ENCODE measurements at regions not wholly inside any gene's neighbourhood (a gene's known extent, or its start where the extent isn't known, plus 50 kb on each side); places are given as distances from the start of the nearest gene placed in this dataset.

GRCh38 chr22:49227670-49228069 is 600.0 kb downstream of the BRD1 start:
- H3K9ac ChIP-seq (ENCODE audit: insufficient read length) = no peak overlapping the region
- DNase-seq (ENCODE audit: low read depth, low spot score) = no peak
- H3K36me3 ChIP-seq (ENCODE audit: insufficient read depth, low read length) = no peaks in the 10 kb centered on the region
- H3K4me3 ChIP-seq = no peak overlapping the region
- H3K27ac ChIP-seq = no peak overlapping the region
- no peak for TF ChIP-seq EZH2 (IDR thresholded peaks at IDR 0.05)
- no peak for TF ChIP-seq POLR2AphosphoS5 (IDR thresholded peaks at IDR 0.05; ENCODE audit: borderline replicate concordance, low read depth, low read length)
- no peak for TF ChIP-seq FOXP2 (optimal IDR thresholded peaks at IDR 0.05; ENCODE audit: control extremely low read depth, extremely low read length, insufficient read depth)
- no peaks in the 10 kb centered on the region for H3K9me3 ChIP-seq (ENCODE audit: low read depth, low read length)

GRCh38 chr22:49226096-49226495 is 601.6 kb downstream of the BRD1 start:
- H3K4me3 ChIP-seq = no peak overlapping the region
- TF ChIP-seq POLR2AphosphoS5 (IDR thresholded peaks at IDR 0.05; ENCODE audit: borderline replicate concordance, low read depth, low read length) = no peak
- no peak for TF ChIP-seq FOXP2 (optimal IDR thresholded peaks at IDR 0.05; ENCODE audit: control extremely low read depth, extremely low read length, insufficient read depth)
- TF ChIP-seq EZH2 (IDR thresholded peaks at IDR 0.05) = no peak
- DNase-seq (ENCODE audit: low read depth, low spot score) = no peak
- H3K36me3 ChIP-seq (ENCODE audit: insufficient read depth, low read length) = no peaks in the 10 kb centered on the region
- no peak overlapping the region for H3K27ac ChIP-seq
- no peak overlapping the region for H3K9ac ChIP-seq (ENCODE audit: insufficient read length)
- no peaks in the 10 kb centered on the region for H3K9me3 ChIP-seq (ENCODE audit: low read depth, low read length)

GRCh38 chr22:49224243-49224642 is 603.4 kb downstream of the BRD1 start:
- DNase-seq (ENCODE audit: low read depth, low spot score) = no peak
- no peaks in the 10 kb centered on the region for H3K36me3 ChIP-seq (ENCODE audit: insufficient read depth, low read length)
- no peak overlapping the region for H3K4me3 ChIP-seq
- no peaks in the 10 kb centered on the region for H3K9me3 ChIP-seq (ENCODE audit: low read depth, low read length)
- no peak overlapping the region for H3K9ac ChIP-seq (ENCODE audit: insufficient read length)
- TF ChIP-seq EZH2 (IDR thresholded peaks at IDR 0.05) (no peak), POLR2AphosphoS5 (IDR thresholded peaks at IDR 0.05; ENCODE audit: borderline replicate concordance, low read depth, low read length) (no peak), FOXP2 (optimal IDR thresholded peaks at IDR 0.05; ENCODE audit: control extremely low read depth, extremely low read length, insufficient read depth) (no peak)
- H3K27ac ChIP-seq = no peak overlapping the region

- no peak for DNase-seq (ENCODE audit: low read depth, low spot score)
- no peaks in the 10 kb centered on the region for H3K9me3 ChIP-seq (ENCODE audit: low read depth, low read length)
- no peak for TF ChIP-seq EZH2 (IDR thresholded peaks at IDR 0.05)
- TF ChIP-seq FOXP2 (optimal IDR thresholded peaks at IDR 0.05; ENCODE audit: control extremely low read depth, extremely low read length, insufficient read depth) = no peak
- no peak for TF ChIP-seq POLR2AphosphoS5 (IDR thresholded peaks at IDR 0.05; ENCODE audit: borderline replicate concordance, low read depth, low read length)
- H3K36me3 ChIP-seq (ENCODE audit: insufficient read depth, low read length) = no peaks in the 10 kb centered on the region
- H3K9ac ChIP-seq (ENCODE audit: insufficient read length) = no peak overlapping the region
- H3K4me3 ChIP-seq = no peak overlapping the region
- no peak overlapping the region for H3K27ac ChIP-seq
Observed at GRCh38 chr22:49218142-49218541, 609.5 kb downstream of the BRD1 start.

GRCh38 chr22:49216579-49216978 is 611.1 kb downstream of the BRD1 start:
- TF ChIP-seq POLR2AphosphoS5 (IDR thresholded peaks at IDR 0.05; ENCODE audit: borderline replicate concordance, low read depth, low read length) = no peak
- TF ChIP-seq FOXP2 (optimal IDR thresholded peaks at IDR 0.05; ENCODE audit: control extremely low read depth, extremely low read length, insufficient read depth) = no peak
- no peak for TF ChIP-seq EZH2 (IDR thresholded peaks at IDR 0.05)
- Histone ChIP-seq H3K36me3 (ENCODE audit: insufficient read depth, low read length) (no peaks in the 10 kb centered on the region), H3K27ac (no peak overlapping the region), H3K9ac (ENCODE audit: insufficient read length) (no peak overlapping the region), H3K9me3 (ENCODE audit: low read depth, low read length) (no peaks in the 10 kb centered on the region), H3K4me3 (no peak overlapping the region)
- DNase-seq (ENCODE audit: low read depth, low spot score) = no peak

- no peak for DNase-seq (ENCODE audit: low read depth, low spot score)
- no peak overlapping the region for H3K9ac ChIP-seq (ENCODE audit: insufficient read length)
- H3K9me3 ChIP-seq (ENCODE audit: low read depth, low read length) = no peaks in the 10 kb centered on the region
- H3K27ac ChIP-seq = no peak overlapping the region
- TF ChIP-seq FOXP2 (optimal IDR thresholded peaks at IDR 0.05; ENCODE audit: control extremely low read depth, extremely low read length, insufficient read depth) (no peak), EZH2 (IDR thresholded peaks at IDR 0.05) (no peak), POLR2AphosphoS5 (IDR thresholded peaks at IDR 0.05; ENCODE audit: borderline replicate concordance, low read depth, low read length) (no peak)
- H3K36me3 ChIP-seq (ENCODE audit: insufficient read depth, low read length) = no peaks in the 10 kb centered on the region
- H3K4me3 ChIP-seq = no peak overlapping the region
Observed at GRCh38 chr22:49215840-49216239, 611.8 kb downstream of the BRD1 start.

- H3K4me3 ChIP-seq = no peak overlapping the region
- DNase-seq (ENCODE audit: low read depth, low spot score) = no peak
- H3K9me3 ChIP-seq (ENCODE audit: low read depth, low read length) = no peaks in the 10 kb centered on the region
- no peaks in the 10 kb centered on the region for H3K36me3 ChIP-seq (ENCODE audit: insufficient read depth, low read length)
- H3K9ac ChIP-seq (ENCODE audit: insufficient read length) = no peak overlapping the region
- TF ChIP-seq FOXP2 (optimal IDR thresholded peaks at IDR 0.05; ENCODE audit: control extremely low read depth, extremely low read length, insufficient read depth) (no peak), POLR2AphosphoS5 (IDR thresholded peaks at IDR 0.05; ENCODE audit: borderline replicate concordance, low read depth, low read length) (no peak), EZH2 (IDR thresholded peaks at IDR 0.05) (no peak)
- H3K27ac ChIP-seq = no peak overlapping the region
Observed at GRCh38 chr22:49214976-49215375, 612.7 kb downstream of the BRD1 start.

- H3K9me3 ChIP-seq (ENCODE audit: low read depth, low read length) = no peaks in the 10 kb centered on the region
- TF ChIP-seq FOXP2 (optimal IDR thresholded peaks at IDR 0.05; ENCODE audit: control extremely low read depth, extremely low read length, insufficient read depth) (no peak), EZH2 (IDR thresholded peaks at IDR 0.05) (no peak)
- H3K9ac ChIP-seq (ENCODE audit: insufficient read length) = no peak overlapping the region
- no peak for DNase-seq (ENCODE audit: low read depth, low spot score)
- no peak overlapping the region for H3K27ac ChIP-seq
- H3K4me3 ChIP-seq = no peak overlapping the region
- no peaks in the 10 kb centered on the region for H3K36me3 ChIP-seq (ENCODE audit: insufficient read depth, low read length)
Observed at GRCh38 chr22:49213731-49214352, 613.8 kb downstream of the BRD1 start.

GRCh38 chr22:49212466-49212865 is 615.2 kb downstream of the BRD1 start:
- H3K4me3 ChIP-seq = no peak overlapping the region
- no peak for TF ChIP-seq FOXP2 (optimal IDR thresholded peaks at IDR 0.05; ENCODE audit: control extremely low read depth, extremely low read length, insufficient read depth)
- no peak for TF ChIP-seq POLR2AphosphoS5 (IDR thresholded peaks at IDR 0.05; ENCODE audit: borderline replicate concordance, low read depth, low read length)
- H3K27ac ChIP-seq = no peak overlapping the region
- no peak overlapping the region for H3K9ac ChIP-seq (ENCODE audit: insufficient read length)
- no peaks in the 10 kb centered on the region for H3K9me3 ChIP-seq (ENCODE audit: low read depth, low read length)
- DNase-seq (ENCODE audit: low read depth, low spot score) = no peak
- no peaks in the 10 kb centered on the region for H3K36me3 ChIP-seq (ENCODE audit: insufficient read depth, low read length)
